Muscle layer of colon (tissue), 2 donors: ENCODE measurements at regions not wholly inside any gene's neighbourhood (a gene's known extent, or its start where the extent isn't known, plus 50 kb on each side); places are given as distances from the start of the nearest gene placed in this dataset.

Experiments
- H3K27ac ChIP-seq: one replicate; pipeline ENCODE4 v1.7.0; 2013; ENCODE audit warnings: low read depth, mild to moderate bottlenecking, low read length, moderate library complexity
- H3K27me3 ChIP-seq, 2 donors: one replicate each; pipeline ENCODE4 v1.7.0; 2013; ENCODE audit warnings: low read length in 2 of 2, mild to moderate bottlenecking in 2 of 2; ENCODE audit not compliant: insufficient read depth in 2 of 2, control insufficient read depth in 1 of 2
- H3K36me3 ChIP-seq: one replicate; pipeline ENCODE4 v1.7.0; 2013; ENCODE audit warnings: mild to moderate bottlenecking, low read length; ENCODE audit not compliant: insufficient read depth
- H3K4me1 ChIP-seq: one replicate; pipeline ENCODE4 v1.7.0; 2013; ENCODE audit warnings: mild to moderate bottlenecking, low read length; ENCODE audit not compliant: insufficient read depth
- H3K4me3 ChIP-seq, 2 donors: one replicate each; pipeline ENCODE4 v1.7.0; 2013; ENCODE audit warnings: low read length in 2 of 2, low read depth in 1 of 2, mild to moderate bottlenecking in 1 of 2, moderate library complexity in 1 of 2
- H3K9ac ChIP-seq: one replicate; pipeline ENCODE4 v1.7.0; 2013; ENCODE audit warnings: low read length
- H3K9me3 ChIP-seq: one replicate; pipeline ENCODE4 v1.7.0; 2013; ENCODE audit warnings: mild to moderate bottlenecking, low read length
- donor health status: abdominal sarcoma.
- donor health status: Adenocarcinoma of cecum.

DNA sequence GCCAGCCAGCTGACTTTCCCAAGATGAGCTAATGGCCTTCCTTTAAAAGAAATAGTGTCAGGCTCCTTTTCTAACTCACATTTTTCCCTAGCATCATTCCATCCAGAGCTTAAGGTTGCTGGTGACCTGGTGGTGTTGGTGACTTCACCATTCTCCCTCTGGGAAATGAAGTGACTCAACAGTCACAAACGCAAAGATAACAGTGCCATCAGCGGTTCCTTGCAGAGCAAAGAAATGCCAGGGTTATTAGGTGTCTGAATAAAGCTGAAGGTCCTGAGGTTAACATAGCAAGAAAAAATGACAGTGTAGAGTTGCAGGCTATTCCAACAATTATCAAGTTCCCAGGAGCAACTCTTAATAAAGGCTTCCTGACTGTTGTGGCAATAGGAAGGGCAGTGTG is 111.8 kb upstream of the SLC44A1 start:
- Histone ChIP-seq H3K27ac (no peak overlapping the region), H3K4me1 (no peaks in the 10 kb centered on the region), H3K27me3 (no peaks in the 10 kb centered on the region), H3K9ac (no peak overlapping the region), H3K9me3 (no peaks in the 10 kb centered on the region), H3K4me3 (no peak overlapping the region), H3K36me3 (no peaks in the 10 kb centered on the region)

GRCh38 chr9:105138306-105138801 is 106.1 kb upstream of the SLC44A1 start:
- Histone ChIP-seq H3K9ac (no peak overlapping the region), H3K4me1 (peaks cover 29% of the 10 kb centered on the region), H3K27ac (no peak overlapping the region), H3K27me3 (no peaks in the 10 kb centered on the region), H3K9me3 (no peaks in the 10 kb centered on the region), H3K36me3 (no peaks in the 10 kb centered on the region), H3K4me3 (no peak overlapping the region)

DNA sequence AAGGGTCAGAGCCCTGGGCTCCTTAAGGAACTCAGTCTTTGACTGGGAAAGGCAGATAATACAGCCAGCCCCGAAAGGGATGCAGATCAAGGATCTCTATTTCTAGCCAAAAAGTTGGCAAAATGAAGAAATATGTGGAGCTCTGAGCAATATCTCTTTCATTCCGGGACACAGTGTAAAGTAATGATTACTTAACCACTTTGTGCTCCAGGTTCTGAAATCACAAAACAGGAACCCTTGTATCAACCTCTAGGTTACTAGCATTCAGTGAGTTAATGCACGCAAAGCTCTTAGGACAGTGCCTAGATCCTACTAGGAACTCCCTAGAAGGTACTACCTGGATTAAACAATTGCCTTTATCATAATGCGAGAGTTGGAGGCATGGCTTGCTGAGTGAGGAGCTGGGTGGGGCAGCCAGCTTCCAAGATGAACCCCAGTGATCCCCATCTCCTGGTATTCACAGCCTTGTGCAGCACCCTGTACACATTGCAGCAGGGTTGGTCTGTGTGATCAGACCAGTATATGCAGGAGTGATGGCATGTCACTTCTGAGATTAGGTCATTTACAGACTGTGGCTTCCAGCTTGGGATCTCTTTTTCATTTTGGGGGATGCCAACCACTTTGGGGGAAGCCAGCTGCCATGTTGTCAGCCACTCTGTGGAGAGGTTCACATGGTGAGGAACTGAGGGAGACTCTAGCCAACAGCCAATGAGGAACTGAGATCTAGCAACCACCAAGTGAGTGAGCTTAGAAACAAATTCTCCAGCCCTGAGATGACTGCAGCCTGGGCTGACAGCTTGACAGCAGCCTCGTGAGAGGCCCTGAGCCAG is 103.1 kb upstream of the SLC44A1 start:
- Histone ChIP-seq H3K9me3 (no peaks in the 10 kb centered on the region), H3K4me3 (no peak overlapping the region), H3K27me3 (no peaks in the 10 kb centered on the region), H3K27ac (no peak overlapping the region), H3K9ac (no peak overlapping the region), H3K36me3 (no peaks in the 10 kb centered on the region), H3K4me1 (peaks cover 42% of the 10 kb centered on the region)

GRCh38 chr9:105141976-105142250 is 102.5 kb upstream of the SLC44A1 start:
- H3K4me1 ChIP-seq, result peaks cover 47% of the 10 kb centered on the region
- H3K36me3 ChIP-seq, result no peaks in the 10 kb centered on the region
- H3K4me3 ChIP-seq, result no peak overlapping the region
- H3K27me3 ChIP-seq, result no peaks in the 10 kb centered on the region
- no peak overlapping the region for H3K9ac ChIP-seq
- no peaks in the 10 kb centered on the region for H3K9me3 ChIP-seq
- no peak overlapping the region for H3K27ac ChIP-seq

GRCh38 chr9:105142406-105143135 is 101.9 kb upstream of the SLC44A1 start:
- H3K4me1 ChIP-seq, result peaks cover 53% of the 10 kb centered on the region
- no peak overlapping the region for H3K4me3 ChIP-seq
- no peak overlapping the region for H3K9ac ChIP-seq
- no peaks in the 10 kb centered on the region for H3K9me3 ChIP-seq
- H3K27me3 ChIP-seq, result no peaks in the 10 kb centered on the region
- no peak overlapping the region for H3K27ac ChIP-seq
- no peaks in the 10 kb centered on the region for H3K36me3 ChIP-seq

GRCh38 chr9:105143136-105143430 is 101.4 kb upstream of the SLC44A1 start:
- Histone ChIP-seq H3K36me3 (no peaks in the 10 kb centered on the region), H3K4me3 (no peak overlapping the region), H3K9ac (no peak overlapping the region), H3K9me3 (no peaks in the 10 kb centered on the region), H3K27ac (no peak overlapping the region), H3K4me1 (peaks cover 53% of the 10 kb centered on the region), H3K27me3 (no peaks in the 10 kb centered on the region)

- H3K9me3 ChIP-seq, result no peaks in the 10 kb centered on the region
- no peak overlapping the region for H3K9ac ChIP-seq
- peaks cover 48% of the 10 kb centered on the region for H3K4me1 ChIP-seq
These were observed 100.4 kb upstream of the SLC44A1 start for GRCh38 chr9:105144076-105144475.

DNA sequence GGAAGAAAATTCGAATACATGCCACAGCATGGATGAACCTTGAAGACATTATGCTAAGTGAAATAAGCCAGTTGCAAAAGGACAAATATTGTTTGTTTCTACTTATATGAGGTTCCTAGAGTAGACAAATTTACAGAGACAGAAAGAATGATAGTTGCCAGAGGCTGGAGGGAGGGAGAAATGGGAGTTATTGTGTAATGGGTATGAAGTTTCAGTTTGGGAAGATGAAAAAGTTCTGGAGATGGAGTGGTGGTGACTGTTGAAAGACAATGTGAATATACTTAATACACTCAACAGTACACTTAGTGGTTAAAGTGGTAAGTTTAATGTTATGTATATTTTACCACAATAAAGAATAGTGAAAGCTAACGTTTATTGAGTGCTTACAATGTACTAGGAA is 99.6 kb upstream of the SLC44A1 start:
- Histone ChIP-seq H3K27ac (no peak overlapping the region), H3K9ac (no peak overlapping the region), H3K4me3 (no peak overlapping the region), H3K4me1 (peaks cover 48% of the 10 kb centered on the region), H3K9me3 (no peaks in the 10 kb centered on the region), H3K27me3 (no peaks in the 10 kb centered on the region), H3K36me3 (no peaks in the 10 kb centered on the region)

More at GRCh38 chr9:105144076-105144475, 100.4 kb upstream of the SLC44A1 start:
- H3K27me3 ChIP-seq, result no peaks in the 10 kb centered on the region
- no peak overlapping the region for H3K27ac ChIP-seq
- H3K36me3 ChIP-seq, result no peaks in the 10 kb centered on the region
- no peak overlapping the region for H3K4me3 ChIP-seq

GRCh38 chr9:105146677-105147076 is 97.8 kb upstream of the SLC44A1 start:
- H3K27ac ChIP-seq, result peak overlapping the region; percentile 49
- no peaks in the 10 kb centered on the region for H3K36me3 ChIP-seq
- no peaks in the 10 kb centered on the region for H3K27me3 ChIP-seq

DNA sequence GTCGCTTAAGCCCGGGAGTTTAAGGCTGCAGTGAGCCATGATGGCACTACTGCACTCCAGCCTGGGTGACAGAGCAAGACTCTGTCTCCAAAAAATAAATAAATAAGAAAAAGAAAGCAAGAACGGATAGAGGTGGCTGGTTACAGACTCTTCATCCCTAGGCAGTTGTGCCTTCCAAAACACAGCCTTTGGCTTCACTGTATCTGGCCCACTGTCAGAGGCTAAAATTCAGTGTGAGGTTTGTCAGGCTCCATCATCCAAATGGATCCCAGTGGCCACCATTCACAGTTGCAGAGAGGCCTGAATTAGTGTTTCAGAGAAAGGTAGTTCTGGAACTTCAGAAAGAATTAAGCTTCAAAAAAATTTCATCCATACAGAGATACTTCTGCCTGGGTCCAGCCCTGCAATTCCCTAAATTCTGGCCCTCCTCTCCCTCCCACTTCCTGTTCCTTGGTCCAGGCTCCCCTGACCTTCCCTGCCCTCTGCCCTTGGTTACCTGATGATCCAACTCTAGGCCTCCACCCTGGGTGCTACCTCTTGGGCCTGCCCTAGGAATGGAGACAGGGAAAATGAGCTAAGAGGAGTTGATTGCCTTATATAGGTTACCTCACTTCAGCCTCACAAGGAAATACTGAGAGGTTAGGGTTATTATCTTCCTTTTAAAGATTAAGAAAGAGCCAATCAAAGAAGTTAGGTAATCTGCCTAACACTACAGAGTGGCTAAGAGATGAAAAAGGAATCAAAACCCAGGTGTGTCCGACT is 97.2 kb upstream of the SLC44A1 start:
- Histone ChIP-seq H3K27me3 (no peaks in the 10 kb centered on the region), H3K27ac (no peak overlapping the region), H3K9me3 (no peaks in the 10 kb centered on the region), H3K9ac (no peak overlapping the region), H3K36me3 (no peaks in the 10 kb centered on the region), H3K4me1 (peaks cover 39% of the 10 kb centered on the region), H3K4me3 (peak overlapping the region in 1 of 2 donors; percentile 43)

More at GRCh38 chr9:105146677-105147076, 97.8 kb upstream of the SLC44A1 start:
- Histone ChIP-seq H3K4me1 (peaks cover 42% of the 10 kb centered on the region), H3K9me3 (no peaks in the 10 kb centered on the region), H3K4me3 (peak overlapping the region in 1 of 2 donors; percentile 43), H3K9ac (no peak overlapping the region)

DNA sequence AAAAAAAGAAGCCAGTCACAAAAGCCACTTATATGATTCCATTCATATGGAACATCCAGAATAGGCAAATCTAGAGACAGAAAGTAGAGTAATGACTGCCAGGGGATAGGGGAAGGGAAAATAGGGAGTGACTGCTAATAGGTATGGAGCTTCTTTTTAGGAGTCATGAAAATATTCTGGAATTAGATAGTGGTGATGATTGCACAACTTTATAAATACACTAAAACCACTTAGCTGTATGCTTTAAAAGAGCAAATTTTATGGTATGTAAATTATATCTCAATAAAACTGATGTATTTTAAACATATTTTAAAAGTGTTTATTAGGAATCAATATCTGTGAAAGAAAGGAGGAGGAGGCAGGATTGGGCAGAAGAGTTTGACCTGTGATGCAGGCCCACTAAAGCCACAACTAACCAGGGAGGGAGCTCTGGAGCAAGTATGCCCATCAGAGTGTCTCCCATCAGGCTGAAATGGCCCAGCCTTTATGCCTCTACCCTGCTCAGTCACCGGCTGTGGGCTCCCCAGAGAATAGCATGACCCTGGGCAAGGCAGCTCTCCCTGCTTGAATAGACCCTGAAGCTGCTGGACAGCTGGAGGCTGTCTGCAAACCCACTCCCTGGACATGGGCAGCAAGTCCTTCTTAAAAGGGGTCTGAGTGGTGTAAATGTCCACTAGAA is 96.0 kb upstream of the SLC44A1 start:
- H3K36me3 ChIP-seq, result no peaks in the 10 kb centered on the region
- H3K4me3 ChIP-seq, result no peak overlapping the region
- H3K27ac ChIP-seq, result no peak overlapping the region

More for the DNA sequence above, 96.0 kb upstream of the SLC44A1 start:
- Histone ChIP-seq H3K9ac (no peak overlapping the region), H3K4me1 (peaks cover 40% of the 10 kb centered on the region), H3K27me3 (no peaks in the 10 kb centered on the region), H3K9me3 (no peaks in the 10 kb centered on the region)
